PC-9 (cell line): ENCODE measurements at regions not wholly inside any gene's neighbourhood (a gene's known extent, or its start where the extent isn't known, plus 50 kb on each side); places are given as distances from the start of the nearest gene placed in this dataset.

ENCODE experiments used
- EZH2 ChIP-seq: fragments of 200-600 bp; sonication (generic); IDR thresholded peaks from 2 replicates; pipeline ENCODE4 v1.8.0; 2017; ENCODE audit warnings: antibody characterized with exemption, low read depth
- TF ChIP-seq, protein P1 (sequence below): fragments of 200-600 bp; sonication (generic); conservative IDR thresholded peaks from 2 replicates; pipeline ENCODE4 v1.6.1; 2017; ENCODE audit warnings: mixed run types, antibody characterized with exemption, mild to moderate bottlenecking, moderate library complexity

GRCh38 chr22:47356511-47357011 is 594.1 kb downstream of the TBC1D22A start:
- no peak for TF ChIP-seq EZH2
- TF ChIP-seq, protein P1, sequence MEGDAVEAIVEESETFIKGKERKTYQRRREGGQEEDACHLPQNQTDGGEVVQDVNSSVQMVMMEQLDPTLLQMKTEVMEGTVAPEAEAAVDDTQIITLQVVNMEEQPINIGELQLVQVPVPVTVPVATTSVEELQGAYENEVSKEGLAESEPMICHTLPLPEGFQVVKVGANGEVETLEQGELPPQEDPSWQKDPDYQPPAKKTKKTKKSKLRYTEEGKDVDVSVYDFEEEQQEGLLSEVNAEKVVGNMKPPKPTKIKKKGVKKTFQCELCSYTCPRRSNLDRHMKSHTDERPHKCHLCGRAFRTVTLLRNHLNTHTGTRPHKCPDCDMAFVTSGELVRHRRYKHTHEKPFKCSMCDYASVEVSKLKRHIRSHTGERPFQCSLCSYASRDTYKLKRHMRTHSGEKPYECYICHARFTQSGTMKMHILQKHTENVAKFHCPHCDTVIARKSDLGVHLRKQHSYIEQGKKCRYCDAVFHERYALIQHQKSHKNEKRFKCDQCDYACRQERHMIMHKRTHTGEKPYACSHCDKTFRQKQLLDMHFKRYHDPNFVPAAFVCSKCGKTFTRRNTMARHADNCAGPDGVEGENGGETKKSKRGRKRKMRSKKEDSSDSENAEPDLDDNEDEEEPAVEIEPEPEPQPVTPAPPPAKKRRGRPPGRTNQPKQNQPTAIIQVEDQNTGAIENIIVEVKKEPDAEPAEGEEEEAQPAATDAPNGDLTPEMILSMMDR: no peak
